IMR-90 (cell line): ENCODE measurements at regions not wholly inside any gene's neighbourhood (a gene's known extent, or its start where the extent isn't known, plus 50 kb on each side); places are given as distances from the start of the nearest gene placed in this dataset.
A peak's percentile ranks its signal among the peaks of the same experiment; 100 is the strongest.

Experiments used
- ATAC-seq: fragments of 200-7000 bp; cut with Tn5 transposase; 2 replicates; pipeline ENCODE4 v1.9.1; 2020; ENCODE audit warnings: low read depth, mild to moderate bottlenecking, moderate library complexity
- BruUV-seq: library from RNA; stranded (reverse); fragments of 400-500 nt; replicated peaks from 2 replicates; lab custom pipeline; 2021; lab: Mats Ljungman, UMichigan
- CTCF ChIA-PET: fragments of 300-600 bp; formaldehyde crosslinking; extraction: SDS; loops from one replicate; lab custom pipeline; 2021; ENCODE audit warnings: antibody characterized with exemption; lab: Yijun Ruan, JAX
- POLR2A ChIA-PET: fragments of 300-600 bp; sonication (Branson Sonifier 250); formaldehyde crosslinking; loops from one replicate; lab custom pipeline; 2022; ENCODE audit warnings: antibody characterized with exemption; ENCODE audit not compliant: unreplicated experiment; lab: Charles Lee
- DNase-seq: peaks from one replicate; pipeline ENCODE4 v3.0.0; 2013
- H2AFZ ChIP-seq: replicated peaks from 2 replicates; pipeline ENCODE3; 2013; ENCODE audit warnings: low read length, mild to moderate bottlenecking; ENCODE audit not compliant: poor library complexity
- H2AK5ac ChIP-seq: 2 replicates; pipeline ENCODE4 v1.6.1; 2013; ENCODE audit warnings: low read depth, low read length, inconsistent platforms
- H2AK9ac ChIP-seq: replicated peaks from 2 replicates; pipeline ENCODE3; 2013; ENCODE audit warnings: mild to moderate bottlenecking, low read depth, low read length, moderate library complexity; ENCODE audit not compliant: poor library complexity
- H2BK120ac ChIP-seq: 2 replicates; pipeline ENCODE4 v1.6.1; 2013; ENCODE audit warnings: low read depth, low read length, inconsistent platforms
- H2BK15ac ChIP-seq: 3 replicates; pipeline ENCODE4 v1.6.1; 2013; ENCODE audit warnings: low read depth, low read length, inconsistent platforms
- H2BK20ac ChIP-seq: 2 replicates; pipeline ENCODE4 v1.6.1; 2013; ENCODE audit warnings: low read depth, mild to moderate bottlenecking, inconsistent platforms, low read length, moderate library complexity
- H2BK5ac ChIP-seq: 2 replicates; pipeline ENCODE4 v1.6.1; 2013; ENCODE audit warnings: mild to moderate bottlenecking, low read depth, low read length, inconsistent platforms; ENCODE audit not compliant: poor library complexity, severe bottlenecking
- H3K14ac ChIP-seq: replicated peaks from 2 replicates; pipeline ENCODE4 v1.6.1; 2013; ENCODE audit warnings: low read depth, low read length, inconsistent platforms
- H3K18ac ChIP-seq: 2 replicates; pipeline ENCODE4 v1.6.1; 2013; ENCODE audit warnings: low read depth, low read length, control low read depth
- H3K23ac ChIP-seq: 2 replicates; pipeline ENCODE4 v1.6.1; 2013; ENCODE audit warnings: low read depth, low read length, inconsistent platforms
- H3K27ac ChIP-seq: 2 replicates; pipeline ENCODE4 v1.5.1; 2013; ENCODE audit warnings: mild to moderate bottlenecking, control low read depth, low read length; ENCODE audit not compliant: insufficient read depth
- H3K27me3 ChIP-seq: 2 replicates; pipeline ENCODE4 v1.6.1; 2013; ENCODE audit warnings: low read length; ENCODE audit not compliant: control insufficient read depth, insufficient read depth
- H3K36me3 ChIP-seq: 2 replicates; pipeline ENCODE4 v1.6.1; 2013; ENCODE audit warnings: low read length, mixed read lengths; ENCODE audit not compliant: control insufficient read depth, insufficient read depth
- H3K4ac ChIP-seq: 2 replicates; pipeline ENCODE4 v1.6.1; 2013; ENCODE audit warnings: low read depth, low read length, inconsistent platforms
- H3K4me1 ChIP-seq: 2 replicates; pipeline ENCODE4 v1.6.1; 2013; ENCODE audit warnings: low read length, mixed read lengths; ENCODE audit not compliant: control insufficient read depth, insufficient read depth
- H3K4me2 ChIP-seq: 2 replicates; pipeline ENCODE4 v1.6.1; 2013; ENCODE audit warnings: low read depth, mild to moderate bottlenecking, control low read depth, low read length, moderate library complexity
- H3K4me3 ChIP-seq: 2 replicates; pipeline ENCODE4 v1.5.1; 2013; ENCODE audit warnings: low read depth, mild to moderate bottlenecking, control low read depth, low read length, moderate library complexity; ENCODE audit not compliant: insufficient read depth
- H3K56ac ChIP-seq: 2 replicates; pipeline ENCODE4 v1.6.1; 2013; ENCODE audit warnings: low read length, inconsistent platforms; ENCODE audit not compliant: insufficient read depth; ENCODE audit errors: extremely low read depth
- H3K79me1 ChIP-seq, 2 experiments: 2 replicates each; pipeline ENCODE4 v1.6.1; 2013; ENCODE audit warnings: low read length in 2 of 2, inconsistent platforms in 1 of 2, low read depth in 1 of 2
- H3K9ac ChIP-seq: 2 replicates; pipeline ENCODE4 v1.6.1; 2013; ENCODE audit warnings: low read depth, low read length, control low read depth
- H3K9me1 ChIP-seq: 2 replicates; pipeline ENCODE4 v1.6.1; 2013; ENCODE audit warnings: low read length, inconsistent platforms; ENCODE audit not compliant: insufficient read depth
- H3K9me3 ChIP-seq: 2 replicates; pipeline ENCODE4 v1.6.1; 2013; ENCODE audit warnings: low read length; ENCODE audit not compliant: control insufficient read depth, insufficient read depth
- H4K20me1 ChIP-seq: 2 replicates; pipeline ENCODE4 v1.6.1; 2013; ENCODE audit warnings: low read length, inconsistent platforms; ENCODE audit not compliant: insufficient read depth
- H4K5ac ChIP-seq: 2 replicates; pipeline ENCODE4 v1.6.1; 2013; ENCODE audit warnings: mild to moderate bottlenecking, low read depth, low read length, control low read depth
- H4K8ac ChIP-seq, 2 experiments: 2 replicates each; pipeline ENCODE4 v1.6.1; 2013; ENCODE audit warnings: low read depth in 2 of 2, low read length in 2 of 2, control low read depth in 1 of 2, inconsistent platforms in 1 of 2
- H4K91ac ChIP-seq: 2 replicates; pipeline ENCODE4 v1.6.1; 2013; ENCODE audit warnings: low read depth, low read length, inconsistent platforms; ENCODE audit not compliant: insufficient read depth
- BHLHE40 ChIP-seq: fragments of 150-350 bp; IDR thresholded peaks from 2 replicates; pipeline ENCODE4 v1.6.1; 2016; ENCODE audit warnings: mild to moderate bottlenecking, low read depth, low read length
- CEBPB ChIP-seq: IDR thresholded peaks from 2 replicates; pipeline ENCODE4 v1.6.1; 2012; ENCODE audit warnings: low read depth, low read length, improper control_type of control experiment
- FOS ChIP-seq: fragments of 150-350 bp; IDR thresholded peaks from 2 replicates; pipeline ENCODE4 v1.6.1; 2016; ENCODE audit warnings: low read depth, low read length
- MAFK ChIP-seq: IDR thresholded peaks from 2 replicates; pipeline ENCODE4 v1.6.1; 2012; ENCODE audit warnings: low read depth, low read length, improper control_type of control experiment
- POLR2A ChIP-seq: IDR thresholded peaks from 2 replicates; pipeline ENCODE4 v1.6.1; 2012; ENCODE audit warnings: mild to moderate bottlenecking, low read depth, low read length
- SMC3 ChIP-seq: fragments of 150-350 bp; IDR thresholded peaks from 2 replicates; pipeline ENCODE4 v1.6.1; 2016; ENCODE audit warnings: low read depth, mild to moderate bottlenecking, antibody characterized with exemption, low read length, moderate library complexity
- WGBS, 2 experiments: methylation state at CpG; one replicate each; pipeline versions ENCODE4 v1.1.5 to v1.1.7; 2013; ENCODE audit warnings: missing lambda C conversion rate in 2 of 2; ENCODE audit not compliant: insufficient read length in 1 of 2; ENCODE audit errors: extremely low coverage in 2 of 2; 5-methylcytosine and 5-hydroxymethylcytosine counted together
- dilution Hi-C: fragments of 300-500 bp; cut with HindIII; formaldehyde crosslinking; loops from one replicate; pipeline ENCODE4 v1.14.3; 2018; ENCODE audit warnings: low sequenced_read_pairs; ENCODE audit not compliant: unreplicated experiment
- in situ Hi-C: fragments of 300-500 bp; cut with MboI; formaldehyde crosslinking; loops from 3 replicates; pipeline ENCODE4 v1.14.3; 2019; ENCODE audit warnings: low sequenced_read_pairs, inconsistent platforms, mixed read lengths
- intact Hi-C: fragments of 100-400 bp; cut with micrococcal nuclease; formaldehyde crosslinking; loops from 2 replicates; pipeline ENCODE4 v1.10.0; 2022
- TF ChIP-seq, protein P1 (sequence below): conservative IDR thresholded peaks from 2 replicates; pipeline ENCODE4 v1.5.1; 2012; ENCODE audit warnings: mild to moderate bottlenecking, low read depth, low read length, improper control_type of control experiment

DNA sequence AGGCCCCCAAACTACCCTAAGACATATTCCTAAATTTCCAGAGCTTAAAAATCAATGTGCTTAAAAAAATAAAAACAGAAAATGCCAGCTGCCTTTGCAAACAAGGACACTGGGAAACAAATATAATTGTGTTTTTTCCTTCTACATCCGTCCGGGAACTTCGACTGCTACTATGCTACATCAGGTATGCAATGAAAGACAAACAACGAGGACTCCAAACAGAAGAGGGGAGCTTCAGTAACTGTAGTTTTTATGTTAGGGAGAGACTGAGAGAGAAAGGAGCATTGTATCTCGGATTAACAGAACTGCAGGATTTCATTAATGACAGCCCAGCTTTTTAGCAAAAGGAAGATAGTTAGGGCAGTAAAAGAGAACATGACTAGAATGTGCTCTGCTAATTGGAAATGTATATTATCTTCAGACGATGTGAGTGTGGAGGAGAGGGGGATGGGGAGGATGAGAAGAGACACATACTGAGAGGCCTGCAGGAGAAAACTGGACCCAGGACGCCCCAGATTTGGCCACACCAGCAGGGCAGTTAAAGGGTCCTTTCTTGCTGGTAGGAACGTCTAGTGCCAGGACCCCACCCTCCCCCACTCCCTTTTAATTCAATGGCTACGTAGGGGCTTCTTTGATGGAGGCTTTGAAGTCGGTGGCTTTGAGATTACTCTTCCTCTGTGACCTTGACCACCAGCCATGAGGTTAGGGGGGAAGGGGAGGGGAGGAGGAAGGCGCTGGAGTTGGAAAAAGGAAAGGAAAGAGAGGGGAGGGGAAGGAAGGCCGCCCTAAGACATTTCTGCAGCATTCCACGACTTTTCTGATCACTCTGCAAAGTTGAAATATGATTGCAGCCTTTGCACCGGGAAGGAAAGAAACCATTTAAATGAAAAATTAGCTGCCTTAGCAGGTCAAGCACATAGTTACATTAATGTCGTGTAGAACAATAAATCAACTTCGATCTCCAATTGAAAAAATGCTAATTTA lies 187.1 kb downstream of the BLID start:
- ChIA-PET CTCF (interaction anchor here (0.6 kb wide), 1 partner anchor 35 kb away, joined by 7 read pairs; no protein-coding TSS in a partner anchor), POLR2A (interaction anchor here (0.8 kb wide), 1 partner anchor 8 kb away, joined by 3 read pairs; no protein-coding TSS in a partner anchor)
- peak overlapping the region; percentile 73 for H3K4me2 ChIP-seq
- no peak overlapping the region for H2BK20ac ChIP-seq
- peak overlapping the region; percentile 38; the same call in 1 of the 2 replicates for H2BK120ac ChIP-seq
- H2BK5ac ChIP-seq, result no peak overlapping the region
- H3K14ac ChIP-seq, result peak overlapping the region; percentile 46
- H3K27me3 ChIP-seq, result no peaks in the 10 kb centered on the region
- H2AK5ac ChIP-seq, result no peak overlapping the region
- no peaks in the 10 kb centered on the region for H3K36me3 ChIP-seq
- peak overlapping the region; percentile 33 for H2AFZ ChIP-seq
- H3K27ac ChIP-seq, result no peak overlapping the region
- intact Hi-C loops (no loop called here), dilution Hi-C loops (no loop called here), in situ Hi-C loops (no loop called here)
- no TSS peak for BruUV-seq
- peak overlapping the region; percentile 35 for H3K18ac ChIP-seq
- H2AK9ac ChIP-seq, result no peak overlapping the region
- H3K9ac ChIP-seq, result peak overlapping the region; percentile 28
- no peaks in the 10 kb centered on the region for H3K79me1 ChIP-seq
- H2BK15ac ChIP-seq, result peak overlapping the region; percentile 23; the same call in 1 of the 3 replicates
- H4K20me1 ChIP-seq, result no peaks in the 10 kb centered on the region
- no peak overlapping the region for H3K4me3 ChIP-seq
- peaks cover 14% of the 10 kb centered on the region for H3K4me1 ChIP-seq
- peak overlapping the region; percentile 37; the same call in 1 of the 2 replicates for H3K23ac ChIP-seq
- ATAC-seq (no peak), DNase-seq (no peak)
- 0 out of 2 replicates have a peak overlapping the region, but pooled peaks have one; percentile 25 for H4K91ac ChIP-seq
- H3K4ac ChIP-seq, result peak overlapping the region; percentile 6; the same call in 1 of the 2 replicates
- WGBS, 2 experiments, result 42% methylated on average over 3 of the region's 16 CpGs; no CpG with 5 or more reads in 1 of the 2 experiments
- H3K56ac ChIP-seq, result no peak overlapping the region
- H3K9me3 ChIP-seq, result no peaks in the 10 kb centered on the region
- no peaks in the 10 kb centered on the region for H3K9me1 ChIP-seq
- H4K8ac ChIP-seq, result peak overlapping the region; percentile 9 to 24; a peak in 3 of 4 replicates
- TF ChIP-seq CEBPB (no peak), SMC3 (no peak), FOS (no peak), POLR2A (no peak), BHLHE40 (no peak), MAFK (no peak)
- TF ChIP-seq, protein P1, sequence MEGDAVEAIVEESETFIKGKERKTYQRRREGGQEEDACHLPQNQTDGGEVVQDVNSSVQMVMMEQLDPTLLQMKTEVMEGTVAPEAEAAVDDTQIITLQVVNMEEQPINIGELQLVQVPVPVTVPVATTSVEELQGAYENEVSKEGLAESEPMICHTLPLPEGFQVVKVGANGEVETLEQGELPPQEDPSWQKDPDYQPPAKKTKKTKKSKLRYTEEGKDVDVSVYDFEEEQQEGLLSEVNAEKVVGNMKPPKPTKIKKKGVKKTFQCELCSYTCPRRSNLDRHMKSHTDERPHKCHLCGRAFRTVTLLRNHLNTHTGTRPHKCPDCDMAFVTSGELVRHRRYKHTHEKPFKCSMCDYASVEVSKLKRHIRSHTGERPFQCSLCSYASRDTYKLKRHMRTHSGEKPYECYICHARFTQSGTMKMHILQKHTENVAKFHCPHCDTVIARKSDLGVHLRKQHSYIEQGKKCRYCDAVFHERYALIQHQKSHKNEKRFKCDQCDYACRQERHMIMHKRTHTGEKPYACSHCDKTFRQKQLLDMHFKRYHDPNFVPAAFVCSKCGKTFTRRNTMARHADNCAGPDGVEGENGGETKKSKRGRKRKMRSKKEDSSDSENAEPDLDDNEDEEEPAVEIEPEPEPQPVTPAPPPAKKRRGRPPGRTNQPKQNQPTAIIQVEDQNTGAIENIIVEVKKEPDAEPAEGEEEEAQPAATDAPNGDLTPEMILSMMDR, result no peak
- 0 out of 2 replicates have a peak overlapping the region, but pooled peaks have one; percentile 21 for H4K5ac ChIP-seq
